Fibroblast of skin of left biceps (primary cell): ENCODE measurements at regions not wholly inside any gene's neighbourhood (a gene's known extent, or its start where the extent isn't known, plus 50 kb on each side); places are given as distances from the start of the nearest gene placed in this dataset.
A peak's percentile ranks its signal among the peaks of the same experiment; 100 is the strongest.
"Not testable (repeated sequence)": the region's sequence is repeated elsewhere in the genome, so short reads cannot be mapped to it uniquely, and the experiment has no call there.

Source experiments
- DNase-seq, 2 experiments: peaks; one replicate each; pipeline ENCODE4 v3.0.0-alpha.2; 2013; ENCODE audit warnings: low read depth in 2 of 2

DNA sequence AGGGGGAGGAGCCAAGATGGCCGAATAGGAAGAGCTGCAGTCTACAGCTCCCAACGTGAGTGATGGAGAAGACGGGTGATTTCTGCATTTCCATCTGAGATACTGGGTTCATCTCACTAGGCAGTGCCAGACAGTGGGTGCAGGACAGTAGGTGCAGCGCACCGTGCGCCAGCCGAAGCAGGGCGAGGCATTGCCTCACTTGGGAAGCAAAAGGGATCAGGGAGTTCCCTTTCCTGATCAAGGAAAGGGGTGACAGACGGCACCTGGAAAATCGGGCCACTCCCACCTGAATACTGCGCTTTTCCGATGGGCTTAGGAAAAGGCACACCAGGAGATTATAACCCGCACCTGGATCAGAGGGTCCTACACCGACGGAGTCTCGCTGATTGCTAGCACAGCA lies 121.1 kb upstream of the SESTD1 start:
- not testable (repeated sequence) for DNase-seq

DNA sequence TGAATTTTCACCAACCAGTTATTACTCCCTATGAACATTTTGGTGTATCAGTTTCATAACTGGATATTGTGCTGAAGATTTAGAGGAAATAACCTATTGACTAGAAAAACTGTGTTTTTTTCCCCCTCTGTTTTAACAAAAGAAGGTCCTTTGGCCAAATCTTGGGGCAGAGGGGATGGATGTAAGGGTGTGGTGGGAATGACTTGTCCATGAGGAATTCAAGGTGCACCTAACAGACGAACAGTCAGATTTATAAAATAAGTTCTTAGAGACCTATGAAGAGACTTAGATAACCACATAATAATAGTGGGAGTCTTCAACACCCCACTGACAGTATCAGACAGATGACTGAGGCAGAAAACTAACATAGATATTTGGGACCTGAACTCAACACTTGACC lies 119.3 kb upstream of the SESTD1 start:
- no peak for DNase-seq

DNA sequence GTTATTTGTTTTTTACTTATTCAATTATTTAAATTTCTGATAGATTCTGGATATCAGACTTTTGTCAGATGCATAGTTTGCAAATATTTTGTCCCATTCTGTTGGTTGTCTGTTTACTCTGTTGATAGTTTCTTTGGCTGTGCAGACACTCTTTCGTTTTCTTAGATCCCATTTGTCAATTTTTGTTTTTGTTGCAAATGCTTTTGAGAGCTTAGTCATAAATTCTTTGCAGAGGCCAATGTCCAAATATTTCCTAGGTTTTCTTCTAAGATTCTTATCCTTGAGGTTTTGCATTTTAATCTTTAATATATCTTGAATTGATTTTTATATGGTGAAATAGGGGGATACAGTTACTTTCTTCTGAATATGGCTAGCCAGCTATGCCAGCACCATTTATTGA lies 112.7 kb upstream of the SESTD1 start:
- DNase-seq, result no peak

DNA sequence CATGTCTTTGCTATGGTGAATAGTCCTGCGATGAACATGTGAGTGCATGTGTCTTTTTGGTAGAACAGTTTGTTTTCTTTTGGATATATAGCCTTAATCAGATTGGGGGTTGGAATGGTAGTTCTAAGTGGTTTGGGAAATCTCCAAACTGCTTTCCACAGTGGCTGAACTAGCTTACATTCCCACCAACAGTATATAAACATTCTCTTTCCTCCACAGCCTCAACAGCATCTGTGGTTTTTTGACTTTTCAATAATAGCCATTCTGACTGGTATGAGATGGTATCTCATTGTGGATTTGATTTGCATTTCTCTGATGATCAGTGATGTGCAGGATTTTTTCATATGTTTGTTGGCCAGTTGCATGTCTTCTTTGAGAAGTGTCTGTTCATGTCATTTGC lies 112.2 kb upstream of the SESTD1 start:
- DNase-seq, result peak; percentile 6 to 9

DNA sequence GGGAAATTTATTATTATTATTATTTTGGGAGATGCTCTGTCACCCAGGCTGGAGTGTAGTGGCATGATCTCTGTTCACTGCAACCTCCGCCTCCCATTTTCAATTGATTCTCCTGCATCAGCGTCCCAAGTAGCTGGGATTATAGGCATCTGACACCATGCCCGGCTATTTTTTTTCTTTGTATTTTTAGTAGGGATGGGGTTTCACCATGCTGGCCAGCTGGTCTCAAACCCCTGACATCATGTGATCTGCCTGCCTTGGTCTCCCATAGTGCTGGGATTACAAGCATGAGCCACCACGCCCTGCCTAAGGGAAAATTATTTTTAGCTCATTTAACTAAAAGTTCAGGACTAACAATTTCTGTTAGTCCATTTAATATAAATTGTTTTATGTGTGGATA lies 109.2 kb upstream of the SESTD1 start:
- no peak for DNase-seq

DNA sequence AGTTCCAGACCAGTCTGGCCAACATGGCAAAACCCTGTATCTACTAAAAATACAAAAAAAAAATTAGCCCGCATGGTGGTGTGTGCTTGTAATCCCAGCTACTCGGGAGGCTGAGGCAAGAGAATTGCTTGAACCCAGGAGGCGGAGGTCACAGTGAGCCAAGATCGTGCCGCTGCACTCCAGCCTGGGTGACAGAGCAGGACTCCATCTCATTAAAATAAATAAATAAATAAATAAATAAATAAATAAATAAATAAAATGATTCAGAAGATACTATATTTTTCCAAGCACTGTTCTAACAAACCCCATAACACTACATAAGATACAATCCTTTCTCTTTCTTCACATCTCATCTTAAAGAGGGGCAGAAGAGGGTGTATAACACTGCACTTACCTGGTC lies 100.9 kb upstream of the SESTD1 start:
- DNase-seq, result not testable (repeated sequence)

DNA sequence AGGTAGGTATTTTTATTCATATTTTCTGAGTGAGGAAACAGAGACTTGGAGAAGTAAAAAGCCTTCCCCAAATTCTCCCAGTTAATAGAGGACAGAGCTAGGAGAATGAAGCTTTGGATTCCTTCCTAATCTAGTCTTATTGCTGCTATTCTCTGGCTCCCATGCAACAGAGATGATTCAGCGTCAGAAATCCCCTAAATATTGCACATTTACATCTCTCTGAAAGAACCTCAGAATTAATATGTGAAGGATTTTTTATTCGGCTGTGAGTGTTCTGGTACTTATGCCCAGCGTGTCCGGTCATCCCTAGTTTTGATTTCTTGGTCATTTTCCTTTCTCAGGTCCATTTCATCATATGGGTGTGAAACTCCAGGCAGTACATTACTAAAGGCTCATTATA lies 91.2 kb upstream of the SESTD1 start:
- DNase-seq, result no peak

DNA sequence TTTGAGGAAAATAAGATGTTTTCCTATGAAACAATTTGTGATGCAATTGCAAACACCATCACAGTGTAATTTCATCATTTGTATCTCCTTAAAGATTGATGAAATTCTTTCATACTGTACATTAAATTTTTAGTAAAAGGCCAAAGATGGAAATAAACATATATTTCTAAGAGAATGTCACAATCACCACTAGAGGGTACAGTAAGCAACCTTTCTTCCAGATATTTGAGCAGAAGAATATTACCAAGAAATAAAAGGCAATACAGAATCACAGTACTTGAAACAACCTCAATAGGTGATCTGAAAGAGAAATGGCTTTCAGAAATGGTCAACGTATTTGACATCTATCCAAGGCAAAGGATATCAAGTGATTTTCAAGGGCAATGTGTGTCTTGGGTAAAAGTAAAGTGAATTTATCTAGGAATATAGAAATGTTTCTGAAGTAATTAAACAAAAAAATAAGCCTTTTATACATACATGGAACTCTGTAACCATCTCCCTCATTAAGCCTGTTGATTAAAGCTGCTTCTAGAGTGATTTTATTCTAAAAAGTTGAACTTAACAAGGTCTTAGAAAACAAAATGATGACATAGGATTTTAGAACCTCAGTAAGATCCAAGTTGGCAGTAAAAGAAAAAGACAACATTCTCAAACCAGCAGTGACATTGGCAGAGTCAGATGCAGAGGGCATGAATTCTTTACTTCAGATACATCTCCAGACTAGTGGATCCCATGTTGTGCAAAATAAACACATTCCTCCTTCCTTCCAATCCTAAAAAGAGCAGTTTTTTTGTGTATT lies 90.3 kb upstream of the SESTD1 start:
- no peak for DNase-seq

DNA sequence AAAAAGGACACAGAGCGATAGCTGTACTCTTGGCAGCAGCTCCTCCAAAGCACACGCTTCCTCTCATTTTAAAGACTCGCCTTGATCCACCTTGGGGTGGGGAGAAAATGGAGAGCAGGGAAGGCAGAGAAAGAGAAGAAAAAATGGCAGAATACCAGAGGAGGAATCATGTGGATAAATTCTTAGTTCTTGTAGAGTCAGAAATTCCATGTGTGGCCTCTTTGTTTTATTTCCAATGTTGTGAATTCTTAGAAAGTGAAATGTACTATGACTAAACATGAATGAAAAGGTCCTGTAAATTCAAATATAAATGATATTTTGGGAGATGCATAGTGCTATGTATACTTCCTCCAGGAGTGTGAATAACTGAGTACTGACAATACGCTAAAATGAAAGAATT lies 89.7 kb upstream of the SESTD1 start:
- no peak for DNase-seq

DNA sequence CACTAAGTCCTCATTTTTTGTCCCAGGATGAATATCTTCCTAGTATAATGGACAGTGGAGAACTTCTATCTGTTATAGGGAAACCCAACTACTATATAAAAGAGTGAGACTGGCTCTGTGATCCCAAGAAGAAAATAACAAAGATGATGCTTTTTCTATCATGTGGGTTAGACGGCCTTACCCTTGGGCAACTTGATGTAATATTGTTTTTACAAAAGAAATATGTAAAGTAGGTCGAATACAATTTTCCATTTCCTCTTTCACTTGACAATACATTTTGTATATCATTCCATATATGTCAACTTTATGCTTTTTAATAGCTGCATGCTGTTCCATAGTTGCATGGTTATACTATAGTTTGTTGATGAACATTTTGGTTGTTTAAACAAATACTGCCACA lies 87.5 kb upstream of the SESTD1 start:
- no peak for DNase-seq

DNA sequence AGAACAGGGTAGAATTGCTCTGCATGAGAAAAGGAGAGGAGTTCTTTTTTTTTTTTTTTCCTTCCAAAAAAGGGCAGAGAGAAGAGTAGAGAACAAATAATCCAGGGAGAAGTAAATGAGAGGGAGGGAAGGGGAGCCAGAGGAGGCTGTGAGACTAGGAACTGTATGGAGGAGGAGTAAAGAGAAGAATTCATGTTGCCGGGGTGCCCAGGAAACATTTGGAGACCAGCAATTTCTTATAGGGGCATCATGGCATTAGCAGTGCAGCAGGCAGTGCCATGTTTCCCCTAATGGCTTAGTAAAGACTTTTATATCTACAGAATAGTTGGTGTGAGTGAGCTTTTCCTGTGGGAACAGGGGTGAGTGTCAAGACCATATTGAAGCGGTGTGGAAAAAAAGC lies 86.4 kb upstream of the SESTD1 start:
- DNase-seq, result no peak

DNA sequence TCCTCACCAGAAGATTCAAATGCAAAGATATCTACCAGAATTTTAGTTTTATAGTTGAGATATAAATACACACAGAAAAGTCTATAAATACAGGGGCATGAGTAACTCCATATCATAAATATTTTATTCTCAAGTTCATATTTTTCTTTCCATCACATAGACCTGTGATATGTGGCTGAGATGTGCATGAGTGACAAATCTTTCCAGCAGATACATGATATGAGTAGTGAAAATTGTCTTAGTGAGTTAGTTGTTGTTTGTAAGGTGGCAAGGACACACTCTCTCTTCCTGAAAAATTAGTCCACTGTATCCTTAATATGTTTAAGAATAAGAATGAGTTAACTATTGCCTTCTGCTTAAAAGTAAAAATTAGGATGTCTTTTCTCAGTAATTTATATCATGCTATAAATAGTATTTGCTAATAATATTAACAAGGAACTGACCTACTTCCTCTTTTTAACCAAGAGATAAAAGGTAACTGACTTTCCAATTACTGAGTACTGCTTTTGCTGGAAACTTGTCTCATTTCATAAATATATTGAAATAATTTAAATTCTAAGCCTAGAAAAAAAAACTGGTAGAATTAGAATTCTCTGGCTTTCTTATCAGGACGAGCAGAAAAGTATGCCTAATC lies 85.2 kb upstream of the SESTD1 start:
- no peak for DNase-seq

DNA sequence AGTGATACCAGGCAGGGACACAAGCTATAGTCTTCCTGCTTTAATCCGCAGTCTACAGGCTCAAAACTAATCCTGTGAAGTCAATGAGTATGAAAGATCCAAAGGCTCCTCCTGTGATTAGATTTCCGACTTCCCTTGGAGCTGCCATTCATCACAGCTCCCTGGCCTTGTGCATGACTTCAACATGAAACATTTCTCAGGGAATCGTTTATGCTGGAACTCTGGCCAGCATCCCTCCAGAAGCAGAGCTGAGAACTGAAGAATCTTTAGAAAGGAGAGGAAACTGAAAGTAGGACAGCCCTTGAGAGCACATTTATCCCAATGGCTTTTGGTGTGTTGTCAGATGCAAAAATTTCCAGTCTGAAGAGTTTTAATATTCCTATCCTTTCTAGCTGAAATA lies 84.3 kb upstream of the SESTD1 start:
- no peak for DNase-seq

DNA sequence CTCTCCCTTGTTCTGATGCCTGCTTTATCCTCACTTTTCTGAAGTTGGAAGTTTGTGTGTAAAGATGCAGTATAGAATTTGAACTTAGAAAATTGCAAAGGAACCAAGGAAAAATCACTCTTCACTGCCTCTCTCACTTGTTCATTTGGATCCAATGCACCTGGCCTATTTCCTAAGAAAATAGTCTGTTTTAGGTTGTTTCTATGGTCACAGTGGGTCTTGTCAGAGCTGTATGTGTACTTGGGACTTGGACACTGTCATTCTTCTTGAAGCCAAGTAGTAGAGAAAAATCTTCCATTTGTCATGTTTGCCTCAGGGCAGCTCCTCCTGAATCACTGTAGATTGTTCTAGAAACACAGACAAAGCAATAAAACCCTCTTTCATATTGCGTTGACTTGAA lies 80.3 kb upstream of the SESTD1 start:
- DNase-seq, result no peak

DNA sequence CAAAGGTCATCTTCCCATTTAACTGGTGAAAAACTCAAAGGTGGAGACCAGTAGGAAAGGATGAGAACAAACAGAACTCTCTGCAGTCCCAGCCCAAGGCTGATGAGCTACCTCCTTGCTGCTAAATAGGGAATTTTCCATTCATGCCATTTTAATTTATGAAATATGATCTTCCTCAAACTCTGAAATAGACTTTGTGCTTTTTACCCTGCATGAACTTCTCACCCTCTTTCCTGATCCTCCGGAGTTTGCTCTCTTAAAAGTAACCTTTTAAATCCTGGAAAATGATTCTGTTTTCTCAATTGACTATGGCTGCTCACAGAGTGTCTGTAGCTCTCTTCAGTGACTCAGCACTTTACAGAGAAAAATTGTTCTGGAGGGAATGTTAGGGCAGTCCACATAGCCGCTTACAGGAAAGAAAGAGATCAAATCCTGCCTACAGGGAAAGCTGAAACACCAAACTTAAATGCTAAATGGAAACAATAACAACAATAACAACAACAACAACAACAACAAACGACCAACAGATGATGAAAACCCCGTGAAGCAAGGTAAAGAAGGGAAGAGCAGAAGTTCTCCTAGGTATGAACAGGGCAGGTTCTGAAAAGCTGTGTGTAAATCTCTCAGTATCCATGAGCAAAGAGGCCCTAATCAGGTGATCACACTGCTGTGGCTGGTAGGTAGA lies 79.8 kb upstream of the SESTD1 start:
- DNase-seq, result peak in 1 of 2 experiments; percentile 17

DNA sequence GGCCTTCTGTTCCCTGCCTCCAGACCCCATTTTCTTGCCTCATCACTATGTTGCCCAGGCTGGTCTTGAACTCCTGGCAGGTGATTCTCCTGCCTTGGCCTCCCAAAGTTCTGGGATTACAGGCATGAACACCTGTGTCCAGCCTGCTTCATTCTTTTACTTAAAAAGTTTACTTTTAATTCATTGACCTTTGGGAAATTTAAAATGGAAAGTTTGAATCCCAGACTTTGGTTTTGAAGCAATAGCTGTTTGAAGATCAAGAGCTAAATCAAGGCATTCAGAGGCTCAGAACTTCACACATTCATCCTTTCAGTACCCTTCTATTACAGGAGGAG lies 79.3 kb upstream of the SESTD1 start:
- no peak for DNase-seq

DNA sequence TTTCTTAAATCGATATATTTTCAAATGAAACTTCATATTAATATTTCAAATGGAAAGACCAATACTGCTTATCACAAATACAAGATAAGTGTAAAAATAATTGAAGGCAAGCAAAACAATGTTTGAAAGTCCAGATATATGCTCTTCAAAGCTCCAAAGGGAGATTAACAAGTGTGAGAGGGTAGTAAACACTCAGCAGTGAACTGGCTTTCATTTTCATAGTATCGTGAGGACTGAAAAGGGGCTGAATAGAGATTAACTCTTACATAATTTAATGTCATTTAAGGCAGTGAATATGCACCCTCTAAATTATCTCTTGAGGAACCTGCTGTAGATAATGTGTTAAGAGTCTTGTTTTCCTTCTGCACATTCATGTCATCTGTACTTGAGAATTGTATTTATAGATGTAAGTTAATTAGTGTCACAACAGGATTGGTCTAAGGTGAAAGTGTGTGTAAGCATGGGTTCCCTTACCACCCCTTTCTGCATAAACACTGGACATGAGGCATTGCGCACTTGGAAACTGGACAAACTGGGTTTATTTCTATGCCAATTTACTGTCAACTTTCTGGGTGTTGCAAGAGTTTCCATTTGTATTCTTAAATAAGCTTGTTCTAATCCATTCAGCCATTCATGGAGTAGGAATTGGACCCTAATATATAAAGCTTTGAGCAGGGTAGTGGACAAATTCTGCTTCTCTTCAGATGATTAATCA lies 76.7 kb upstream of the SESTD1 start:
- no peak for DNase-seq

DNA sequence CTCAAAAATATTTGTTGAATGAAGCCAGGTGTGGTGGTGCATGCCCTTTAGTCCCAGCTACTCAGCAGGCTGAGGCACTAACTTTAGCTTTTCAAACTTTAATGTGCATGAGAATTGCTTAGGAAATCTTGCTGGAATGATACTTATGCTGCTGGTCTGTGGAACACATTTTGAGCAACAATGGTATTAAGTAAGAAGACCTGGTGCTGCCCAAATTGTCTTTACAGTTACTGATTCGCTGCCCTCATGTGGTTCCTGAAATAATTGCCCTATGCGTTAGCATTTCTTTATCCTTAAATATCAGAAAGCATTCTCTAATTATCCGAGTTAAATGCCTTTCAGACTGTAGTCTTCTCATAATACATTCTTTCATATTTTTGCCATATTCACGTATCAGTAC lies 76.0 kb upstream of the SESTD1 start:
- no peak for DNase-seq

DNA sequence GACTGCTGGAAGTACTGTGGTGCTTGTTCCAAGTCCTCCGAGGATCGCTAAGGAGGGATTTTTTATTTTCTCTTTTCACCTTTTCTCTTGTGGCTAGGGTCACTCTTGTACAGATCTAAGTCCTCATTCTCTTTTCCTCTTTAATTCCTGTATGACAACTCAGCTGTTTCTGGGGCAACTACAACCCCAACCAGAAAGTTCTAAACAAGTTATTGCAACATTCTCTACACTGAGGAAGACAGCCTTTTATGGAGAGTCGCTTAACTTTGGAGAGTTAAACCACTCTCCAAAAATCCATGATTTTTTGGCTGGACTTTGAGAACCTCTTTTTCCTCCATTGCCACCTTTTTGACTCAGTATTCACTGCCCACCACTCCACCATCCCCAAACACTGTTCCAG lies 74.0 kb upstream of the SESTD1 start:
- DNase-seq, result no peak

DNA sequence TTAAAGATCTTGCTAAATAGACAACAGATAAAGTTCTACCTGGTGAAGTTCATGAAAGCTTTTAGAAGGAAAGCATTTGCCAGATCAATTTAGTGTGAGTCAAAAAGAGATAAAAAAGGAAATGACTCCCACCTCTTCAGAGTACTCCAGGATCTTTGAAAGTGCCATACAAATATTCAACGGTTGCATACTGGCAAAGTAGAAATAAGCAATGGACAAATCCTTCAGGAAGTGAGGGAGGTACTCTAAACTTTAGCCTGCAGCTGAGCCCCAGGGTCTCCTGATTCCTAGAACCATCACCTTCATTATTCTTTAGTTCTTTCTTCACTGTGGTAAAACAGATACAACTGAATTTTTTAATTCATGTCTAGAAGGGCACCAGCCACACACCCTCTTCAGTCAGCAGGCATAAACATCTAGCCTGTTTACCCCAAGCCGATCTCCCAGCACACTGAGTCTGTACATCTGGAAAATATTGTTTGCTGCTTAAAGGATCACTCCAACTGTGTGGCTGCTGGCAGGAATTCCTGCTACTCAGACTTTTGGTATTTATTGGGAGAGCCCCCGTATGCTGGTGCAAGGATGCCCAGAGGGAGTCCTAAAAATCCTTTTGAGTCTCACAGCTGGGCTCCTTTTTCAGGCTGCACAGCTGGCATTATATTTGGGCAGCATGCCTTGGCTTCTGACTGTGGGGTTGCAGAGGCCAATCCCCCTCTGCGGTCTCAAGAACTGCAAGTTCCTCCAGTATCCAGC lies 72.3 kb upstream of the SESTD1 start:
- DNase-seq, result peak; percentile 29 to 36

DNA sequence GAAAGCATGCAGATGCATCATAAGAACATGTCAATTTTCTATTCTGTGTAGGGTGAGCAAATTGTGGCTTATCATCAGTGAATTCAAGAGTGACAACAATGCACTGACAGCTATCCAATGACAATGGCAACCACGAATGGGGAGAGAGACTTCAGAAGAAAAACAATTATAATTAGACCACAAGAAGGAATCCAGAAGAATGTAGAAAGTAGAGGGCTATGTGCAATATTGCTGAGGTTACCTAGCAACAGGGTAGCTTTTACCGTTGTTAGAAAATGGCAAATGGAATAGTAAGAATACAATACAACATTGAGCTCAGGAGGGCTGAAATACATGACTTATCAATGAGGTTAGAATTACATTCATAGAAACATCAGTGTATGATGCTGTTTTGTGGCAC lies 71.1 kb upstream of the SESTD1 start:
- no peak for DNase-seq

DNA sequence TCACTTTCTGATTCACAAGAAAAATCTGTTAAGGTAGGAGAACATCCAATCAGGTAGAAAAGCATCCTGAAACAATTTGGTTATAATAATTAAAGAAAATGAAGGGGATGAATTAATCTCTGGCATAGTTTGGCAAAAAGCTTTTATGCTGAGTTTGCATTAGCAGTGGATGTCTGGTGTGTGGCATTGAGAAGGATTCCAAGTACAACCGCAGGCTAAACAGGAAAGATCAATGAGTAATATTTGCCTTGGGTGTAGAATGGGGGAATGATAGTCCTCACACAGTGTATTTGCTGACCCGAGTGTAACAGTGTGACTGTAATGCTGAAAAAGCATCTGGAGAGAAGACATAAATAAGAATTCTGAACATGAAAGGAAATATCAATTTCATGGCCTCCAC lies 68.3 kb upstream of the SESTD1 start:
- DNase-seq, result no peak
